ENCODE measurements at regions not wholly inside any gene's neighbourhood (a gene's known extent, or its start where the extent isn't known, plus 50 kb on each side); places are given as distances from the start of the nearest gene placed in this dataset.
A peak's percentile ranks its signal among the peaks of the same experiment; 100 is the strongest.
"Not testable (repeated sequence)": the region's sequence is repeated elsewhere in the genome, so short reads cannot be mapped to it uniquely, and the experiment has no call there.

DNA sequence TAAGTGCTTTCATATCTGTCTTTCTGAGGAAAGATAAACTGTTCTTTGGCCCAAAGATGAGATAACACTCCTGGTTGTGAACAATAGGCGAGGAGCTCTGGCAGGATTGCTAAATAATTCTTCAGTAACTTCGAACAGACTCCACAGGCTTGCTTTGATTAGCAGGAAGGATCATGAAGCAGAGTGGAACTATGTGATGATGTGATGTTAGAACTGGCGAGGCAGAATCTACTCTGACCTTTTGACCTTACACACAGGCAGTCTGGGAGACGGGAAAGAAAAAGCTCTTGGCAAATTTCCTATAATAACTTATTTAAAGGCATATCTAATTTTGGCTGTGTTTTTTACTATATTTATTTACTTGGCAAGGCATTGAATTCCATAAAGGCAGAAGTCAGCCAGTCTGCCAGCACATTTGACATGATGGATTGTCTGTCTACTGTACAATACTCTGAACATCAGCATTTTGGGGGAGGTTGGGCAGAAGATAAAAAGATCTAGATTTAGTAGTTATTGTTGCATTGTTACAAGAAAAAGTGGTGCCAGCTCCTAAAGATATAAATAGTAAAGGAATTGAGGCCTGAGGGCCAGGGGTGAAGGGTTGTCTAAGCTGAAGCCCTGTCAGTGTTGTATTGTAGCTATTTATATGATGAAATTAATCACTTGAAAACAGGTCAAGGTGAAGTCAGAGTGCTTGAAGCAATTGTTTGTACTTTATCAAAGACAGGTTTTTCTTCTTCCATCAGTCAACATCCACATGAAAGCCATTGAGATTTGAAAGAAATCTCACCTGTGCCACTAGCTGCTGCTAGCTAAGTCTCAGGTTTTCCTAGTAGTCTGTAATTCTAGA, 708.8 kb downstream of the LTN1 start:
- DNase-seq (ENCODE audit: low spot score) = peak; percentile 27

GRCh38 chr21:28282833-28283232, 709.8 kb downstream of the LTN1 start:
- DNase-seq (ENCODE audit: low spot score) = no peak

DNA sequence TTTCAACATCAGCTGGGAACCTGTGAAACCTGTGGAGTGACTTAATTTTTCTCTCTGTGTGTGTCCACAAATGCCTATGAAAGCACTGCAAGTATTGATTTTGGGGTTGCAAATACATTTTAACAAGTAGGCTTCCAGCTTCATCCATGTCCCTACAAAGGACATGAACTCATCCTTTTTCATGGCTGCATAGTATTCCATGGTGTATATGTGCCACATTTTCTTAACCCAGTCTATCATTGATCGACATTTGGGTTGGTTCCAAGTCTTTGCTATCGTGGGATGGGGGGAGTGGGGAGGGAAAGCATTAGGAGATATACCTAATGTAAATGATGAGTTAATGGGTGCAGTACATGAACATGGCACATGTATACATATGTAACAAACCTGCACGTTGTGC, 711.3 kb downstream of the LTN1 start:
- DNase-seq (ENCODE audit: low spot score) = not testable (repeated sequence)

DNA sequence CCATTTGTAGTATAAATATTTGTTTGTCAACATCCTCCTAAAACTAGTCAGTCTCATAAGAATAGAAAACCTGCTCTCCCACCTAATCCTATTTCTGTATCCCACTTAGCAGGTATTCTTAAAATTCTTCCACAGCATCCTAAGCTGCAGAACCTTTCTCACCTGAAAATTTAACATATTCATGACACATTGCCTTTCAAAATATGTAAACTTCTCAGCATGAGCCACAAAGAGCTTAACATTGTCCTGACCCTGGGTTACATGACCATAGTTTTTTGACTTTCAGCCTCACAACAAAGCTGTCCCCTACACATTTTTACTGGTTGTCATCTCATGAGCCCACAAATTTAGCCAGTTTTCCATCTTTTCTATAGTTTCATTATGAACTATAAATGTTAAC, 712.1 kb downstream of the LTN1 start:
- DNase-seq (ENCODE audit: low spot score) = no peak

- no peak for DNase-seq (ENCODE audit: low spot score)
These were observed 715.4 kb downstream of the LTN1 start for GRCh38 chr21:28277324-28277723.

GRCh38 chr21:28272272-28272992, 720.2 kb downstream of the LTN1 start:
- DNase-seq (ENCODE audit: low spot score) = no peak

- DNase-seq (ENCODE audit: low spot score) = no peak
These were observed 723.5 kb downstream of the LTN1 start for GRCh38 chr21:28269173-28269572.

GRCh38 chr21:28268685-28269084, 724.0 kb downstream of the LTN1 start:
- DNase-seq (ENCODE audit: low spot score) = no peak

GRCh38 chr21:28267449-28267848, 725.2 kb downstream of the LTN1 start:
- no peak for DNase-seq (ENCODE audit: low spot score)

- no peak for DNase-seq (ENCODE audit: low spot score)
These were observed 726.6 kb downstream of the LTN1 start for GRCh38 chr21:28266061-28266460.

DNA sequence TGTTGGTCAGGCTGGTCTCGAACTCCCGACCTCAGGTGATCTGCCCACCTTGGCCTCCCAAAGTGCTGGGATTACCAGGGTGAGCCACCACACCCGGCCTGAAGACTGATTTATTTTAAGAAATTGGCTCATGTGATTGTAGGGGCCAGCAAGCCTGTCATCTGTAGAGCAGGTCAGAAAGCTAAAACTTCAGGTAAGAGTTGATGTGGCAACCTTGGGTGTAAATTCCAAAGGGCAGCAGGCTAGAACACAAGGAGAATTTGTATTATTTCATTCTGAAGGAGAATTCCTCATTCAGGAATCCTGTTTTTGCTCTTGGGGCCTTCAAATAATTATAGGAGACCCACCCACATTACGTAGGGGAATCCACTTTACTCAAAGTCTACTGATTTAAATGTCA, 728.7 kb downstream of the LTN1 start:
- no peak for DNase-seq (ENCODE audit: low spot score)

GRCh38 chr21:28261298-28261697, 731.4 kb downstream of the LTN1 start:
- DNase-seq (ENCODE audit: low spot score) = no peak

GRCh38 chr21:28257276-28257675, 735.4 kb downstream of the LTN1 start:
- DNase-seq (ENCODE audit: low spot score) = no peak

- no peak for DNase-seq (ENCODE audit: low spot score)
These were observed 735.8 kb downstream of the LTN1 start for GRCh38 chr21:28256837-28257236.

GRCh38 chr21:28256420-28256831, 736.3 kb downstream of the LTN1 start:
- no peak for DNase-seq (ENCODE audit: low spot score)

GRCh38 chr21:28253961-28254360, 738.7 kb downstream of the LTN1 start:
- no peak for DNase-seq (ENCODE audit: low spot score)

DNA sequence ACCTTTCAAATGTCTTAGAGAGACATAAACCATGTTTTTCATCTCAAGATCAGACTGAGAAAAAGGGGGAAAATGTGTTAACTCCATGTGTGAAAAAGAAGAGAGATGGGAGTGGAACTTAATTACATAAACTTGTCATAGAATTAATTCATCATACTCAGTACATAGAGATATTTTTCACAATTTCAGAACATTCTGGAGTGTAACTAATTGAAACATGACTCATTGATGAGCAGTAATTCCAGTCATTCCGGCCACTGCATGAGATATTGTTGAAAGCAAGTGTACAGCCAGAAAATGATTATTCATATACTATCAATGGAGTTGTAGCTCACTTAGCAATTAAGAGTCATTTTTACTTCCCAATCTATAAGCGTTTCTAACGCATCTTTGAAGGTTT, 739.3 kb downstream of the LTN1 start:
- DNase-seq (ENCODE audit: low spot score) = no peak

GRCh38 chr21:28252928-28253327, 739.7 kb downstream of the LTN1 start:
- no peak for DNase-seq (ENCODE audit: low spot score)

GRCh38 chr21:28250946-28251345, 741.7 kb downstream of the LTN1 start:
- no peak for DNase-seq (ENCODE audit: low spot score)

DNA sequence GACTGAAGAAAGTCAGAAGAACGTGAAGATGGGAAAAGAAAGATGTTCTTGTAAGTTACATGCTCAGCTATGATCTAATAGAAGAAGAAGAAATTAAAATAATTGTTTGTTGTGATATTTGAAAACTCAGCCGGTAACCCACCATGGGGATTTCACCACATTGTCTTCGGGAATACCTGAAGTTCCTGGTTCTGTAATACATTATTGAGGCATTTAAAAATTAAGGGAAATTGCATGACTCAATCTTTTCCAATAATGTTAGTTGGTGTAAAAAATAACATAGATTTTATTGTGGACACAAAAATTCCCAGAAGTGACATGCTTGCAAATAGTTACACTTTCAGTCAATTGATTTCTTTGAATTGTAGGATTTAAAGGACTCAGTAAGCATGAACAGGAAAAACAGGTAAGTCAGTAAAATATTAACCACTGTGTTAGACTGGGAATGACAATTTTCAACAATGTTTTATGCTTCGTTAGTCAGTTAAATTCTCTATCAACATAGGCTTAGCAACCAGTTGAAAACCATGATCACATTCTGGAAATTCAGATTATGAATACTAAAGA, 745.1 kb downstream of the LTN1 start:
- no peak for DNase-seq (ENCODE audit: low spot score)

- no peak for DNase-seq (ENCODE audit: low spot score)
These were observed 752.1 kb downstream of the LTN1 start for GRCh38 chr21:28240586-28240985.

DNA sequence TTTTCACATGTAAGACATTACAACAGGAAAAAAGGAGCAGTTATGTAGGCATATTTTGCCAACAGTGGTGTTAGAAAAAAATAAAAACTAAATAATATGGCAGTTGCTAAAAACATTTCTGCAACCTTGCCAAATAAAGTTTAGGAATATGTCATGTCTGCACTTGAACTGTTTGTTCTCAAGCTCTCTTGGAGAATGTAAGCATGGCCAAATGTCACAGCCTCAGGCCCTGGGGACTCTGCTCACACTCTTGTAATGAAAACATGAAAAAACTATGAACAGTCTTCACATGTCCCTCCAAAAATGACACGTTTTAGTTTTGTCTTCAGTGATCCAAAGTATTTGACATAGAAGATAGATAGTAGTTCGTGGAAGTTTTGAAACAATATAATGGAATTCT, 753.3 kb downstream of the LTN1 start:
- no peak for DNase-seq (ENCODE audit: low spot score)

GRCh38 chr21:28237661-28238060, 755.0 kb downstream of the LTN1 start:
- DNase-seq (ENCODE audit: low spot score) = no peak

Measured in hepatic stellate cell (primary cell).